HL-60 (cell line): ENCODE measurements at regions not wholly inside any gene's neighbourhood (a gene's known extent, or its start where the extent isn't known, plus 50 kb on each side); places are given as distances from the start of the nearest gene placed in this dataset.

Experiments used
- POLR2AphosphoS5 ChIP-seq: IDR thresholded peaks from 2 replicates; pipeline ENCODE4 v1.6.1; 2012; ENCODE audit warnings: low read depth
- TF ChIP-seq, protein P1 (sequence below): IDR thresholded peaks from one replicate; pipeline ENCODE4 v1.5.1; 2011; ENCODE audit warnings: low read length, control low read depth, inconsistent platforms; ENCODE audit not compliant: insufficient read depth
- TF ChIP-seq, protein P2 (sequence below): IDR thresholded peaks from 2 replicates; pipeline ENCODE4 v1.6.1; 2012; ENCODE audit warnings: low read depth; ENCODE audit not compliant: insufficient replicate concordance

DNA sequence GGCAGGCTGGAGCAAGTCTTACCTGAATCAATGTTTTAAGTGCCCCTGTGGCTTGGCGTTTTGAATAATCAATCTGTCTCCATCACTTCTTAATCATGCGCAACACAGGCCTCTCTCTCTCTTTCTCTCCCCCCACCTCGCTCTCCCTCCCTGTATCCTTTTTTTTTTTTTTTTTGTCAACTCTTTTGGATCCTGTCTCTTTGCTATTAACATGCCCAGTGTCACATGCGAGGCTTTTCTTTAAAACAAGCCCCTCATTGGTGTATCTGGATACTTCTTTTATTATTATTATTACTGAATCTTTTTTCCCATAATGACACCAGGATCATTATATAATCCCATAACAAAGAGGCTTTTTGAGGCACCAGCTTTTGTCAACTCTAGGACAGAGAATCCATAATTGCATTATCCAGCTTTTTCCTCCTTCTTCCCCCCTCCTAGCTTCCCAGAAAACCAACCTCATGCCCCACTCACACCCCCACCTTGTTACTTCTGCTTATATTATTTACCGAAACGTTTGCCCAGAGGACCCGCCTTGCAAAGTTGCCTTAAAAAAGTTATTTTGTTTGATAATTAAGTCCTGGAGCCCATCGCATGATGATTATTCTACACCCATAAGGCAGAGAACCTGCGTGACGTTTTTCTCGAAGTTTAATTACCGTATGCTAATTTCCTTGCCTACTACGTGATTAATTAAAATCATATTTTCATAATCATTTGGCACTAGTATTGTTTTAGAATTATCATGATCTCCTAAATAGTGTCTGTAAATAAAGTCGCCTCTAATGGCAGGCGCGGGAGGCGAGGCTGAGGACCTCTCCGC, 148.1 kb upstream of the ZNF536 start:
- TF ChIP-seq, protein P1, sequence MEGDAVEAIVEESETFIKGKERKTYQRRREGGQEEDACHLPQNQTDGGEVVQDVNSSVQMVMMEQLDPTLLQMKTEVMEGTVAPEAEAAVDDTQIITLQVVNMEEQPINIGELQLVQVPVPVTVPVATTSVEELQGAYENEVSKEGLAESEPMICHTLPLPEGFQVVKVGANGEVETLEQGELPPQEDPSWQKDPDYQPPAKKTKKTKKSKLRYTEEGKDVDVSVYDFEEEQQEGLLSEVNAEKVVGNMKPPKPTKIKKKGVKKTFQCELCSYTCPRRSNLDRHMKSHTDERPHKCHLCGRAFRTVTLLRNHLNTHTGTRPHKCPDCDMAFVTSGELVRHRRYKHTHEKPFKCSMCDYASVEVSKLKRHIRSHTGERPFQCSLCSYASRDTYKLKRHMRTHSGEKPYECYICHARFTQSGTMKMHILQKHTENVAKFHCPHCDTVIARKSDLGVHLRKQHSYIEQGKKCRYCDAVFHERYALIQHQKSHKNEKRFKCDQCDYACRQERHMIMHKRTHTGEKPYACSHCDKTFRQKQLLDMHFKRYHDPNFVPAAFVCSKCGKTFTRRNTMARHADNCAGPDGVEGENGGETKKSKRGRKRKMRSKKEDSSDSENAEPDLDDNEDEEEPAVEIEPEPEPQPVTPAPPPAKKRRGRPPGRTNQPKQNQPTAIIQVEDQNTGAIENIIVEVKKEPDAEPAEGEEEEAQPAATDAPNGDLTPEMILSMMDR = no peak
- TF ChIP-seq, protein P2, sequence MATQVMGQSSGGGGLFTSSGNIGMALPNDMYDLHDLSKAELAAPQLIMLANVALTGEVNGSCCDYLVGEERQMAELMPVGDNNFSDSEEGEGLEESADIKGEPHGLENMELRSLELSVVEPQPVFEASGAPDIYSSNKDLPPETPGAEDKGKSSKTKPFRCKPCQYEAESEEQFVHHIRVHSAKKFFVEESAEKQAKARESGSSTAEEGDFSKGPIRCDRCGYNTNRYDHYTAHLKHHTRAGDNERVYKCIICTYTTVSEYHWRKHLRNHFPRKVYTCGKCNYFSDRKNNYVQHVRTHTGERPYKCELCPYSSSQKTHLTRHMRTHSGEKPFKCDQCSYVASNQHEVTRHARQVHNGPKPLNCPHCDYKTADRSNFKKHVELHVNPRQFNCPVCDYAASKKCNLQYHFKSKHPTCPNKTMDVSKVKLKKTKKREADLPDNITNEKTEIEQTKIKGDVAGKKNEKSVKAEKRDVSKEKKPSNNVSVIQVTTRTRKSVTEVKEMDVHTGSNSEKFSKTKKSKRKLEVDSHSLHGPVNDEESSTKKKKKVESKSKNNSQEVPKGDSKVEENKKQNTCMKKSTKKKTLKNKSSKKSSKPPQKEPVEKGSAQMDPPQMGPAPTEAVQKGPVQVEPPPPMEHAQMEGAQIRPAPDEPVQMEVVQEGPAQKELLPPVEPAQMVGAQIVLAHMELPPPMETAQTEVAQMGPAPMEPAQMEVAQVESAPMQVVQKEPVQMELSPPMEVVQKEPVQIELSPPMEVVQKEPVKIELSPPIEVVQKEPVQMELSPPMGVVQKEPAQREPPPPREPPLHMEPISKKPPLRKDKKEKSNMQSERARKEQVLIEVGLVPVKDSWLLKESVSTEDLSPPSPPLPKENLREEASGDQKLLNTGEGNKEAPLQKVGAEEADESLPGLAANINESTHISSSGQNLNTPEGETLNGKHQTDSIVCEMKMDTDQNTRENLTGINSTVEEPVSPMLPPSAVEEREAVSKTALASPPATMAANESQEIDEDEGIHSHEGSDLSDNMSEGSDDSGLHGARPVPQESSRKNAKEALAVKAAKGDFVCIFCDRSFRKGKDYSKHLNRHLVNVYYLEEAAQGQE = no peak
- TF ChIP-seq POLR2AphosphoS5 = no peak
